K562 (cell line): ENCODE measurements at regions not wholly inside any gene's neighbourhood (a gene's known extent, or its start where the extent isn't known, plus 50 kb on each side); places are given as distances from the start of the nearest gene placed in this dataset.

Experiments used
- CAMTA2 ChIP-seq: fragments of 250-450 bp; sonication (Bioruptor Pico); conservative IDR thresholded peaks from 2 replicates; pipeline ENCODE4 v1.5.1; 2022
- CEBPG ChIP-seq, 3 experiments: fragments of 200-800 bp in 1 of 3; sonication (Bioruptor generic) in 1 of 3; sonication (generic) in 1 of 3; formaldehyde crosslinking in 1 of 3; IDR thresholded peaks in 2 of 3; conservative IDR thresholded peaks in 1 of 3; 2 replicates each; pipeline versions ENCODE4 v1.6.1 to v1.8.0; 2016 to 2022; ENCODE audit warnings: missing compliant biosample characterization in 2 of 3, missing genetic modification characterization in 2 of 3, mild to moderate bottlenecking in 1 of 3, missing genetic modification reagents in 1 of 3
- MAFK ChIP-seq: IDR thresholded peaks from 2 replicates; pipeline ENCODE4 v1.6.1; 2011; ENCODE audit warnings: low read length, improper control_type of control experiment
- POLR2A ChIP-seq: fragments of 450-650 bp; conservative IDR thresholded peaks from 2 replicates; pipeline ENCODE4 v1.6.1; 2016
- POLR2AphosphoS5 ChIP-seq: IDR thresholded peaks from 2 replicates; pipeline ENCODE4 v1.6.1; 2011; ENCODE audit warnings: mild to moderate bottlenecking, low read depth, low read length, moderate library complexity; ENCODE audit not compliant: control insufficient read depth, insufficient read depth
- SMARCA5 ChIP-seq: fragments of 450-650 bp; IDR thresholded peaks from 2 replicates; pipeline ENCODE4 v1.6.1; 2016
- XRCC5 ChIP-seq: fragments of 200-400 bp; formaldehyde crosslinking; IDR thresholded peaks from 2 replicates; pipeline ENCODE4 v1.6.1; 2017; ENCODE audit warnings: low read depth, mild to moderate bottlenecking, low read length

DNA sequence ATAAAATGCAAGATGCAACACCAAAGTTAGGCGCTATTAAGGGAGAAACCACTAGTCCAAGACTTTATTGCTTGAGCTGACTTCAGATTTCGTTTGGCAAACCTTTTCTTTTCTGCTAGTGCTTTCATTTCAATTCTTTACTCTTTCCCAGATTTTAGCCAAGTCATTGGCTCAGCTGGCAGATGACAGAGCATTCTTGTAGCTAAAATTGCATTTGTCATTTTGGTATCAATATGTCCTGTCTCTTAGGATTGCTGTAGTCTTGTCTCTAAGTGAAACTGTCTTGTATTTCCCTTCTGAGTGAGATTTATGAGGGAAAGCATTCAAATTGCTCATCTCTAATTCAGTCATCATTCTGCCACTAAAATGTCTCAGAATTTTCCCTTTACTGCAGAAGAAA, 335.1 kb downstream of the METTL4 start:
- peak; percentile 84 for TF ChIP-seq MAFK
- no peak for TF ChIP-seq POLR2A
- TF ChIP-seq POLR2AphosphoS5, result no peak
- no peak for TF ChIP-seq XRCC5
- no peak for TF ChIP-seq CEBPG (CRISPR knock-in tag; IDR thresholded peaks at IDR 0.05)
- no peak for TF ChIP-seq CEBPG (tag; conservative IDR thresholded peaks at IDR 0.05 in 1 of 2, IDR thresholded peaks at IDR 0.05 in 1 of 2)
- TF ChIP-seq CAMTA2 (CRISPR knock-in tag), result no peak
- TF ChIP-seq SMARCA5, result no peak
